ENCODE measurements at regions not wholly inside any gene's neighbourhood (a gene's known extent, or its start where the extent isn't known, plus 50 kb on each side); places are given as distances from the start of the nearest gene placed in this dataset.
A peak's percentile ranks its signal among the peaks of the same experiment; 100 is the strongest.
"Not testable (repeated sequence)": the region's sequence is repeated elsewhere in the genome, so short reads cannot be mapped to it uniquely, and the experiment has no call there.

DNA sequence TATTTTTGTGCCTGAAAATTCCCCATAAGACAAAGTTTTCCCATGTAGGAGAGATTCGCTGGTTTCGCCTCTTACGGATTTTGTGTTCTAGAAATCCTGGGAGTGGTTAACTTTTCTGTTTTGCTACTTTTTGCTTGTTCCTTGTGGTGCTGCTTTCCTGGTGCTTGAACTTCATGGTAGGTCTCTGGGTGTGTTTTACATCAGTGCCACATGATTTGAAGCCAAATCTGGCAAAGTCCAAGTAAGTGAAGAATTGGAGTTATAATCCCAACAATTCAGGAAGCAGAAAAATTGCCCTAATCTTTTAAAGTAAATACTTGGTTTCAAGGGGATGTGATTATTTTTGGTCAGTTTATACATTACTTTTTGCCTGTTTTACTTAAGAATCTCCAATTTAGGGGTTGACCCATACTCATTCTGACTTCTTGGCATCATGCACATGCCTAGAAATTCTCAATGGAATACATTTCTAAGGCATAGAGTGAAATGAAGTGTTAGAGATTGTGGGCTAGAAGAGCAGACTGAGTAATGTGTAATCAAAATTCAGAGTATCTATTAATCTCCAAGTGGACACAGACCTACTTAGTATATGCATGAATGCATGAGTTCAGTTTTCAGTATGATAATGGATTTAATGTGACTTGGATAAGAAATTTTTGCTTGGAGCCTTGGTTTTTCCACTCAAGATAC lies 189.7 kb downstream of the CSNK1G3 start:
- TF ChIP-seq Cebpa-rat (IDR thresholded peaks at IDR 0.05) = no peak
- Histone ChIP-seq H3K4me2 (no peak overlapping the region), H3K9me3 (replicated peaks in 1 of 11) (peaks cover 0 to 11% (median 4%) of the 10 kb centered on the region in 11 experiments; a peak in 2 of 22 replicates), H3K4me3 (no peak overlapping the region), H3K9ac (no peak overlapping the region), H3K4me1 (no peaks in the 10 kb centered on the region), H3K27ac (no peak overlapping the region), H4K20me1 (no peaks in the 10 kb centered on the region), H3K36me3 (no peaks in the 10 kb centered on the region), H3K27me3 (no peaks in the 10 kb centered on the region)

DNA sequence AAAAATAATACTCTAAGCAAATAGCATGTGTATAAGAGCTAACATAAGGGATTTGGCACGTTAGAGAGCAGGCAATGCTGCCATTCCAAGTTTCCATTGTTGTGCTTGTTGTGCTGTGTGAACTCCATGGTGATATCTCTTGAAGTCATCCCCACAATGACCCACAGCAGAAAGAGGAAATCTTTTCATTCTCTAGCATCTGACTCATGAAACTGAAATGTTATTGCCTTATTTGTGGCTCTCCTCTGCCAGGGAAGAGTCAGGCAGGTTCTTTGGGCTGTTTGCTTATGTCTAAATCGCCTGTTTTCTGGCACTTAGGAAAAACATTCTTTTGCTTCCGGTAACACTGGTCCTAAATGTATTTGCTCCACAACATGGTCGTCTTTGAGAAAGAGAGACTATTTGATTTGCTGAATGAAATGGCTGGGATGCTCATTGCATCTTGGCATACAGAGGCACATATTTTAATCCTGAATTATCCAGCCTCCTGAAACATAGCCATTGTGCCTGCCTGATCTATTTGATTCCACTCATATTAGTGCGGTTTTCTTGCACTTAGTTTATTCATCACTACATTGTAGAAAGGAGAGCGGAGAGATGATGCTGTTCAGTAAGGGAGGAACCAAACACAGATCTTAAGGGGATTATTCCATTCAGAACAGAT lies 188.8 kb downstream of the CSNK1G3 start:
- Histone ChIP-seq H3K4me2 (no peak overlapping the region), H4K20me1 (no peaks in the 10 kb centered on the region), H3K27me3 (no peaks in the 10 kb centered on the region), H3K27ac (no peak overlapping the region), H3K36me3 (no peaks in the 10 kb centered on the region), H3K9ac (no peak overlapping the region), H3K9me3 (replicated peaks in 1 of 11) (peaks cover 0 to 11% (median 0%) of the 10 kb centered on the region in 11 experiments; a peak in 2 of 22 replicates), H3K4me1 (no peaks in the 10 kb centered on the region), H3K4me3 (no peak overlapping the region)
- no peak for TF ChIP-seq Cebpa-rat (IDR thresholded peaks at IDR 0.05)

DNA sequence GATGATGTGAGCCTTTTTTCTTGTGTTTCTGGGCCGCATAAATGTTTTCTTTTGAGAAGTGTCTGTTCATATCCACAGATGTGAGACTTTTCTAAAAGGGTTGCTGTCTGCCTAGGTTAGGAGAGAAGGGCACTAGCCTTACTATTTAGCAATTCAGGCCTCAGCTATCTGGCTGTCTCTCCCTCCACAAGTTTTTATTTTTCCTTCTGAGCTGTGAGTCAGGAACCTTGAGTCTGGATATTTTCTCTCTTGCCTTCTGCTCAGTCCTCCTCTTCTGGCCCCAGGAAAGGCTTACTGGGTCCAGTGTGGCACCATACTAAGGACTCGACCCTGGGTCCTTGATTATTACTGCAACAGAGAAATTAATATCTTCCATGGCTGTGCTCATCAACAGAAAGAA lies 187.6 kb downstream of the CSNK1G3 start:
- Histone ChIP-seq H3K4me3 (no peak overlapping the region), H3K4me1 (no peaks in the 10 kb centered on the region), H3K36me3 (no peaks in the 10 kb centered on the region), H3K9ac (no peak overlapping the region), H3K27ac (no peak overlapping the region), H3K9me3 (replicated peaks in 1 of 11) (peaks cover 0 to 11% (median 0%) of the 10 kb centered on the region in 11 experiments; a peak in 2 of 22 replicates), H3K27me3 (no peaks in the 10 kb centered on the region), H4K20me1 (no peaks in the 10 kb centered on the region), H3K4me2 (no peak overlapping the region)
- no peak for TF ChIP-seq Cebpa-rat (IDR thresholded peaks at IDR 0.05)

DNA sequence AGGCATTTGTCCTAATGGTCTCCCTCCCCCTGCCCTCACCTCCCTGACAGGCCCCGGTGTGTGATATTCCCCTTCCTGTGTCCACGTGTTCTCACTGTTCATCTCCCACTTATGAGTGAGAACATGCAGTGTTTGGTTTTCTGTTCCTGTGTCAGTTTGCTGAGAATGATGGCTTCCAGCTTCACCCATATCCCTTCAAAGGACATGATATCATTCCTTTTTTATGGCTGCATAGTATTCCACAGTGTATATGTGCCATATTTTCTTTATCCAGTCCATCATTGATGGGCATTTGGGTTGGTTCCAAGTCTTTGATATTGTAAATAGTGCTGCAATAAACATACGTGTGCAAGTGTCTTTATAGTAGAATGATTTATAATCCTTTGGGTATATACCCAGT lies 187.0 kb downstream of the CSNK1G3 start:
- not testable (repeated sequence) for H3K27me3 ChIP-seq, H4K20me1 ChIP-seq, H3K4me3 ChIP-seq, H3K36me3 ChIP-seq, H3K4me2 ChIP-seq, H3K4me1 ChIP-seq, H3K27ac ChIP-seq, H3K9ac ChIP-seq
- peaks cover 0 to 11% (median 0%) of the 10 kb centered on the region in 11 experiments; a peak in 2 of 22 replicates for H3K9me3 ChIP-seq (replicated peaks in 1 of 11)

DNA sequence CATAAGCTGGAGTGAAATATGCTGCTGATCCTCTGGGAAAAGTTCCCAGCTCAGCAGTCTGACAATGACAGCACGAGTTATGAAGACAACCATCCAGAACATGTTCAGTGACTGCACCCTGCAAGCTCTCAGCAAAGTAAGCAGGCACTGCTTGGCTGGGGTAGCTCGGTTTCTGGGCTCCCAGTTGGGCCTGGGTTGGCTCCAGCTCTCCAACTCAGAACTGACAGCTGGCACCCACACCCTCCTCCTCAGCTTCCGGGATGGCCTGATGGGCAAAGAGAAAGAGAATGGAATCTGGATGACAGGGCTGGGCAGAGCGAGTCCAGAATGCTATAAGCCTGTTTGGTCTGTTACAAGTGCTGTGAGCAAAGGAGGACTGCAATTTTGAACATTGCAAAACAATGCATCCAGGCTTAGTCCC lies 185.0 kb downstream of the CSNK1G3 start:
- H3K9ac ChIP-seq = no peak overlapping the region

DNA sequence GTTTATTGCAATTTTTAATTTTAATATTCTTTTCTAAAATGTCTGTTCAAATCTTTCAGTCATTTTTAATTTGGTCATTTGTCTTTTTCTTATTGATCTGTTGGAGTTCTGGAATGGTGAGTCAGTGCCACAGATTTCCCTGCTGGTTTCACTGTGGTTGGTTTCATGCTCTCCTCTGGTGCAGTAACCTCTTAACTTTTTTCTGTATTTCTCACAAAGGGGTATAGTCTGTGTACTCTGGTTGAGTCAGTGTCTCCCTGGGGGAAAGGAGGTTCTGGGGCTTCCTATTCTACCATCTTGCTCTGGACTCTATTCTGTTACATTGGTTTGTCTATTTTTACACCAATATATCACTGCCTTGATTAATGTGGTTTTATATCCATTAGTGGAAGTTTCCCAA lies 178.8 kb downstream of the CSNK1G3 start:
- Histone ChIP-seq H4K20me1 (no peaks in the 10 kb centered on the region), H3K27ac (no peak overlapping the region), H3K4me2 (0 out of 22 replicates have a peak overlapping the region, but pooled peaks of 1 of the 11 experiments have one; percentile 2), H3K4me3 (no peak overlapping the region), H3K9ac (no peak overlapping the region), H3K27me3 (no peaks in the 10 kb centered on the region), H3K9me3 (replicated peaks in 1 of 11) (peaks cover 7 to 16% (median 12%) of the 10 kb centered on the region in 11 experiments; a peak in 21 of 22 replicates), H3K36me3 (no peaks in the 10 kb centered on the region), H3K4me1 (0 out of 20 replicates have a peak, but pooled peaks cover 0 to 4% (median 0%) of the 10 kb centered on the region in 10 experiments)
- TF ChIP-seq Cebpa-rat (IDR thresholded peaks at IDR 0.05) = no peak

More for the DNA sequence above, 185.0 kb downstream of the CSNK1G3 start:
- Histone ChIP-seq H3K9me3 (replicated peaks in 1 of 11) (peaks cover 0 to 11% (median 0%) of the 10 kb centered on the region in 11 experiments; a peak in 2 of 22 replicates), H3K27ac (no peak overlapping the region), H3K4me3 (no peak overlapping the region), H3K36me3 (no peaks in the 10 kb centered on the region), H3K4me1 (no peaks in the 10 kb centered on the region), H3K27me3 (no peaks in the 10 kb centered on the region), H4K20me1 (no peaks in the 10 kb centered on the region), H3K4me2 (no peak overlapping the region)
- no peak for TF ChIP-seq Cebpa-rat (IDR thresholded peaks at IDR 0.05)

DNA sequence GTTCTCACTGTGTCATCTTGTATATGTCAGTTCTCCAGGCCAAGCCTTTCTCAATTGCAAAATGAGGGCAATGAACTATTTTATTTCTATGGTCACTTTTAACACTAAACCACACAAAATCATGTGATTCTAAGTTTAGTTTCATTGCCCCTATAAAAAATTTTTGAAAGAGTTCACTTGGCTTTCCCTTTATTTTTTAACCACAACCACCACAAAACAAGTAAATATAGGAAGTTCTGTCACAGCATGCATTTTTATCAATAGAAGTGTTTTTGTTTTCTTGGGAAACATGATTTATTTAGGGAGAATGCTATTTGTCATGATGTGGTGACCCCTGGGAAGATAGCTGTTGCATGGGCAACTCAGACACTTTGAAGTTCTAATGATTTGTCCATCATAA lies 169.1 kb downstream of the CSNK1G3 start:
- Histone ChIP-seq H3K9ac (no peak overlapping the region), H3K27ac (no peak overlapping the region), H3K4me3 (no peak overlapping the region), H3K27me3 (no peaks in the 10 kb centered on the region), H3K9me3 (replicated peaks in 1 of 11) (peaks cover 36 to 44% (median 38%) of the 10 kb centered on the region in 11 experiments), H4K20me1 (no peaks in the 10 kb centered on the region), H3K4me2 (peak overlapping the region in 2 of 11 experiments; percentile 18 to 34; a peak in 2 of 22 replicates), H3K4me1 (peaks cover 0 to 8% (median 0%) of the 10 kb centered on the region in 10 experiments; a peak in 5 of 20 replicates), H3K36me3 (no peaks in the 10 kb centered on the region)
- TF ChIP-seq Cebpa-rat (IDR thresholded peaks at IDR 0.05) = no peak

DNA sequence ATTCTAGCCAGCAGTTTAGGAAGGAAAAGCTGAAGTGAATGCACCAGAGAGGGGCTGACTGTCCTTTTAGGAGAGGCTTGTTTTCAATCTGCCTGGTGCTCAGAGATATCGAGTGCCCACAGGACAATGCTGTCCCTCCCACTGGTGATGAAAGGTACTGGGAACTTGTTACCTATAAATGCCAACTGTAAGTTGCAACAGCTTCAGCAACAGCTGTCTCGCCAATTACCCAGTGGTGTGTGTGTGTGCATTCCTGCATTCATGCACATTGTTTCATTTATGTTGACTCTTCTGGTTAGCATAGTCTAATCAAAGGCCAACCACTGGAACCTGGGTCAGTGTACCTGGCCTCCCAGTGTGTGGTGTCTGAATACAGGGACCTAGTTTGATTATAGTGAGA lies 161.1 kb downstream of the CSNK1G3 start:
- Histone ChIP-seq H3K4me1 (peaks cover 0 to 25% (median 7%) of the 10 kb centered on the region in 10 experiments; a peak in 8 of 20 replicates), H4K20me1 (no peaks in the 10 kb centered on the region), H3K27ac (no peak overlapping the region), H3K4me3 (no peak overlapping the region), H3K4me2 (peak overlapping the region in 4 of 11 experiments; percentile 1 to 41 (median 26); a peak in 3 of 22 replicates), H3K36me3 (no peaks in the 10 kb centered on the region), H3K9me3 (replicated peaks in 1 of 11) (no peaks in the 10 kb centered on the region), H3K9ac (no peak overlapping the region), H3K27me3 (no peaks in the 10 kb centered on the region)
- no peak for TF ChIP-seq Cebpa-rat (IDR thresholded peaks at IDR 0.05)

DNA sequence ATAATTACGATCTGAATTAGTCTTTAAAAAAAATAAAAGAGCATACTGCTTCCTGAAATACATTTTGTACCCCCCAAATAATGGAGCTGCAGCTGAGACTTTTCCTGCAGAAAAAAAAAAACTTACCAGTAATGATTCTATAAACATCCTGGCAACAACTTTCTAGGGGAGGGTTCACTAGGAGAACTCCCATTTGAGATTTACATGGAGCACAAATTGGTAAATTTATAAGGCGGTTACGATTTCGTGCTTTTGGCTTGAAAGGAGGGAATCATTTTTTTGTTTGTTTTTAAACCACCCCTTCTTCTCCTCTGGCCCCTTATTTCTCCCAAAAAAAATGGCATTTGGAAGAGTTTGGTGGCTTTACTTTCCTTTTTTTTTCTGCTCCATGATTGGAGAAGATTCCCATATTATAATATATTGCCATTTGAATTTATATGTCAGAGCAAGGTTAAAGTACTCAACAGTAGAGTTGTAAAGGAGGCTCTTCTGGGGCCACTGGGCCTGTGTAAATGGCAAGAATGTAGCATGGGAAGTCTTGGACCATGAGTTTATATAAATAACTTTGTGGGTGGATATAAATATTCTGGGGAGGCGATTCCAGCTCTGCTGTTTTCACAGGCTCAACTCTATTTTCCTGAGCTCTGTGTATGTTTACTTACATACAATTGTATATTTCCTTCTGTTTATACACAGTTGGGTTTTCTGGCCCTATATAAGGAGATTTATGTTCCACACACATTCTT lies 159.9 kb downstream of the CSNK1G3 start:
- no peak overlapping the region for H3K27ac ChIP-seq
- no peak overlapping the region for H3K4me3 ChIP-seq
- H3K4me2 ChIP-seq = peak overlapping the region in 5 of 11 experiments; percentile 1 to 41 (median 25); a peak in 6 of 22 replicates
- no peak overlapping the region for H3K9ac ChIP-seq
- no peaks in the 10 kb centered on the region for H3K36me3 ChIP-seq
- no peaks in the 10 kb centered on the region for H4K20me1 ChIP-seq
- H3K4me1 ChIP-seq = peaks cover 0 to 25% (median 7%) of the 10 kb centered on the region in 10 experiments; a peak in 8 of 20 replicates
- no peaks in the 10 kb centered on the region for H3K9me3 ChIP-seq (replicated peaks in 1 of 11)
- H3K27me3 ChIP-seq = no peaks in the 10 kb centered on the region
- no peak for TF ChIP-seq Cebpa-rat (IDR thresholded peaks at IDR 0.05)
